B cell (primary cell): ENCODE measurements at regions not wholly inside any gene's neighbourhood (a gene's known extent, or its start where the extent isn't known, plus 50 kb on each side); places are given as distances from the start of the nearest gene placed in this dataset.

Experiments used
- ATAC-seq: fragments of 200-7000 bp; cut with Tn5 transposase; one replicate; pipeline ENCODE4 v1.10.0; 2021; ENCODE audit warnings: low read depth, mild to moderate bottlenecking, moderate number of reproducible peaks, moderate library complexity
- CTCF ChIA-PET: fragments of 350-600 bp; sonication (Branson Sonifier 250); formaldehyde crosslinking; loops from one replicate; lab custom pipeline; 2021; ENCODE audit warnings: antibody characterized with exemption, inconsistent platforms; lab: Charles Lee
- POLR2A ChIA-PET: fragments of 350-600 bp; sonication (Branson Sonifier 250); formaldehyde crosslinking; loops from one replicate; lab custom pipeline; 2021; ENCODE audit warnings: antibody characterized with exemption; lab: Charles Lee
- DNase-seq: peaks from one replicate; pipeline ENCODE4 v3.0.0; 2013
- H2AFZ ChIP-seq: 2 replicates; pipeline ENCODE4 v1.6.1; 2012; ENCODE audit warnings: mild to moderate bottlenecking, low read depth, low read length; ENCODE audit not compliant: insufficient read depth, poor library complexity, severe bottlenecking
- H3K27ac ChIP-seq, 2 donors: 1 replicate in 1 of 2; 2 replicates in 1 of 2; pipeline ENCODE4 v1.5.1; 2012 to 2013; ENCODE audit warnings: low read length in 2 of 2, mild to moderate bottlenecking in 2 of 2, moderate library complexity in 1 of 2
- H3K27me3 ChIP-seq, 4 experiments: fragments of 200-600 bp in 1 of 4; sonication (generic) in 1 of 4; replicated peaks in 1 of 4; 1 replicate in 2 of 4; 2 replicates in 2 of 4; pipeline versions ENCODE4 v1.6.1 to v1.7.0; 2013 to 2016; ENCODE audit warnings: low read length in 3 of 4, mild to moderate bottlenecking in 2 of 4, mixed read lengths in 1 of 4, moderate library complexity in 1 of 4; ENCODE audit not compliant: insufficient read depth in 4 of 4, control insufficient read depth in 3 of 4; ENCODE audit errors: control extremely low read depth in 1 of 4
- H3K36me3 ChIP-seq, 2 experiments: replicated peaks in 1 of 2; 1 replicate in 1 of 2; 2 replicates in 1 of 2; pipeline versions ENCODE4 v1.6.1 to v1.7.1; 2013; ENCODE audit warnings: low read length in 1 of 2; ENCODE audit not compliant: insufficient read depth in 2 of 2, control insufficient read depth in 1 of 2; ENCODE audit errors: control extremely low read depth in 1 of 2, extremely low read depth in 1 of 2
- H3K4me1 ChIP-seq, 2 donors: fragments of 200-600 bp in 1 of 2; sonication (generic) in 1 of 2; 1 replicate in 1 of 2; 2 replicates in 1 of 2; pipeline versions ENCODE4 v1.5.1 to v1.6.1; 2013 to 2017; ENCODE audit warnings: low read length in 2 of 2; ENCODE audit not compliant: control insufficient read depth in 2 of 2, insufficient read depth in 2 of 2
- H3K4me2 ChIP-seq: replicated peaks from 2 replicates; pipeline ENCODE3; 2012; ENCODE audit warnings: mild to moderate bottlenecking, low read depth, low read length; ENCODE audit not compliant: poor library complexity, severe bottlenecking
- H3K4me3 ChIP-seq, 5 experiments: fragments of 200-600 bp in 1 of 5; sonication (generic) in 1 of 5; 1 replicate in 3 of 5; 2 replicates in 2 of 5; pipeline versions ENCODE4 v1.5.1 to v1.7.0; 2011 to 2016; ENCODE audit warnings: low read length in 4 of 5, mild to moderate bottlenecking in 4 of 5, low read depth in 2 of 5, control low read depth in 1 of 5, moderate library complexity in 1 of 5; ENCODE audit not compliant: insufficient read depth in 1 of 5; ENCODE audit errors: control extremely low read depth in 1 of 5, extremely low read depth in 1 of 5
- H3K79me2 ChIP-seq: fragments of 200-600 bp; sonication (generic); one replicate; pipeline ENCODE4 v1.6.0; 2016; ENCODE audit warnings: low read length; ENCODE audit not compliant: control insufficient read depth, insufficient read depth
- H3K9ac ChIP-seq: fragments of 200-600 bp; sonication (generic); 2 replicates; pipeline ENCODE4 v1.6.1; 2017; ENCODE audit warnings: mild to moderate bottlenecking, low read length, moderate library complexity
- H3K9me3 ChIP-seq, 3 donors: one replicate each; pipeline versions ENCODE4 v1.6.1 to v1.7.1; 2013; ENCODE audit warnings: low read length in 2 of 3; ENCODE audit not compliant: control insufficient read depth in 2 of 3, insufficient read depth in 1 of 3; ENCODE audit errors: control extremely low read depth in 1 of 3
- H4K20me1 ChIP-seq: 2 replicates; pipeline ENCODE4 v1.6.0; 2012; ENCODE audit warnings: mild to moderate bottlenecking, low read length; ENCODE audit not compliant: insufficient read depth, control insufficient read depth, poor library complexity, severe bottlenecking
- H3K27ac Mint-ChIP-seq: one replicate; pipeline ENCODE4 v1.8.0; 2021; ENCODE audit warnings: mixed read lengths
- H3K27me3 Mint-ChIP-seq: one replicate; pipeline ENCODE4 v1.8.0; 2021; ENCODE audit warnings: mixed read lengths
- H3K4me1 Mint-ChIP-seq: one replicate; pipeline ENCODE4 v1.8.0; 2021; ENCODE audit warnings: mixed read lengths
- H3K4me3 Mint-ChIP-seq: one replicate; pipeline ENCODE4 v1.8.0; 2021; ENCODE audit warnings: mixed read lengths
- H3K9me3 Mint-ChIP-seq: one replicate; pipeline ENCODE4 v1.8.0; 2022; ENCODE audit warnings: mixed read lengths; ENCODE audit not compliant: insufficient read depth
- EZH2 ChIP-seq: IDR thresholded peaks from 2 replicates; pipeline ENCODE4 v1.6.1; 2012; ENCODE audit warnings: borderline replicate concordance, low read depth, mild to moderate bottlenecking, moderate library complexity, low read length; ENCODE audit not compliant: insufficient read depth, poor library complexity, severe bottlenecking
- WGBS: methylation state at CpG from one replicate; pipeline ENCODE4 v1.1.5; 2013; ENCODE audit warnings: missing lambda C conversion rate; ENCODE audit not compliant: insufficient coverage; 5-methylcytosine and 5-hydroxymethylcytosine counted together
- intact Hi-C: fragments of 100-400 bp; cut with micrococcal nuclease; formaldehyde crosslinking; loops from one replicate; pipeline ENCODE4 v1.10.0; 2022
- TF ChIP-seq, protein P1 (sequence below): fragments of 200-600 bp; IDR thresholded peaks from one replicate; pipeline ENCODE4 v1.8.0; 2022; ENCODE audit warnings: antibody characterized with exemption, mild to moderate bottlenecking

DNA sequence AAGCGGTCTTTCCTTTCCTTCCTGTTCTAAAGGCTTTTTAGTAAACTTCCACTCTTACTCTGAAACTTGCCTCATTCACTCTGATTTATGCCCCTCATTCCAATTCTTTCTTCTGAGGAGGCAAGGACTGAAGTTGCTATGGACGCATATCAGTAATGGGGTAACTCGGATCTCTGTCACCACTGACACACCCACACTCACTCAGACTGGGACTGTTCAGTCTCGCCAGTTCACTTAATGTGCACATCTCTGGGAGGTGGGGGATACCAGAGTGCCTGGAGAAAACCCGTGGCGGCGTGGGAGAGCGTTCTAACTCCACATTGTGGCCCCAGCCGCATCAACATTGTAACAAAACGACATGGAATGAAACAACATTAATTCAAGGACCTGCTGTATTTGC is 1139.3 kb upstream of the CELF2 start:
- H3K36me3 ChIP-seq, result no peaks in the 10 kb centered on the region
- 100% methylated on average over 6 of the region's 10 CpGs for WGBS
- Mint-ChIP-seq H3K9me3 (peaks cover 6% of the 10 kb centered on the region), H3K27ac (no peak overlapping the region), H3K4me1 (no peaks in the 10 kb centered on the region), H3K4me3 (no peak overlapping the region), H3K27me3 (no peaks in the 10 kb centered on the region)
- H2AFZ ChIP-seq, result no peak overlapping the region
- no peaks in the 10 kb centered on the region for H3K79me2 ChIP-seq
- H3K9ac ChIP-seq, result no peak overlapping the region
- H3K4me3 ChIP-seq, result no peak overlapping the region
- H4K20me1 ChIP-seq, result no peaks in the 10 kb centered on the region
- H3K27me3 ChIP-seq, result no peaks in the 10 kb centered on the region
- CTCF ChIA-PET, result no interaction called here
- H3K9me3 ChIP-seq, result peaks cover 1 to 6% (median 3%) of the 10 kb centered on the region in 3 donors
- H3K4me2 ChIP-seq, result no peak overlapping the region
- no peaks in the 10 kb centered on the region for H3K4me1 ChIP-seq
- no peak for TF ChIP-seq EZH2
- TF ChIP-seq, protein P1, sequence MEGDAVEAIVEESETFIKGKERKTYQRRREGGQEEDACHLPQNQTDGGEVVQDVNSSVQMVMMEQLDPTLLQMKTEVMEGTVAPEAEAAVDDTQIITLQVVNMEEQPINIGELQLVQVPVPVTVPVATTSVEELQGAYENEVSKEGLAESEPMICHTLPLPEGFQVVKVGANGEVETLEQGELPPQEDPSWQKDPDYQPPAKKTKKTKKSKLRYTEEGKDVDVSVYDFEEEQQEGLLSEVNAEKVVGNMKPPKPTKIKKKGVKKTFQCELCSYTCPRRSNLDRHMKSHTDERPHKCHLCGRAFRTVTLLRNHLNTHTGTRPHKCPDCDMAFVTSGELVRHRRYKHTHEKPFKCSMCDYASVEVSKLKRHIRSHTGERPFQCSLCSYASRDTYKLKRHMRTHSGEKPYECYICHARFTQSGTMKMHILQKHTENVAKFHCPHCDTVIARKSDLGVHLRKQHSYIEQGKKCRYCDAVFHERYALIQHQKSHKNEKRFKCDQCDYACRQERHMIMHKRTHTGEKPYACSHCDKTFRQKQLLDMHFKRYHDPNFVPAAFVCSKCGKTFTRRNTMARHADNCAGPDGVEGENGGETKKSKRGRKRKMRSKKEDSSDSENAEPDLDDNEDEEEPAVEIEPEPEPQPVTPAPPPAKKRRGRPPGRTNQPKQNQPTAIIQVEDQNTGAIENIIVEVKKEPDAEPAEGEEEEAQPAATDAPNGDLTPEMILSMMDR, result no peak
- DNase-seq (no peak), ATAC-seq (no peak)
- intact Hi-C loops, result no loop called here
- POLR2A ChIA-PET, result no interaction called here
- H3K27ac ChIP-seq, result no peak overlapping the region

DNA sequence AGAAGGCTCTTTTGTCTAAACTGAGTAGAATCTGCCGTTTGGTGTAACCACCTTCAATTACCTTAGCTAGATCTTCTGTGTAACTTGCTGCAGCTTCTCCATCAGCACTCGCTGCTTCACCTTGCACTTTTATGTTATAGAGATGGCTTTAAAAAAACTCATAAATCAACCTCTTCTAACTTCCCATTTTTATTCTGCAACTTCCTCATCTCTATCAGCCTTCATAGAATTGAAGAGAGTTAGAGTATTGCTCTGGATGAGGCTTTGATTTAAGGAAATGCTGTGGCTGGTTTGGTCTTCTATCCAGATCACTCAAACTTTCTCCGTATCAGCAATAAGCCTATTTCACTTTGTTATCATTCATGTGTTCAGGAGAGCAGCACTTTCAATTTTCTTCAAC is 1131.9 kb upstream of the CELF2 start:
- no peak for DNase-seq
- no peak overlapping the region for H3K4me3 ChIP-seq
- H3K36me3 ChIP-seq, result no peaks in the 10 kb centered on the region
- CTCF ChIA-PET, result no interaction called here
- WGBS, result 0% methylated on average over 1 of the region's 3 CpGs
- Mint-ChIP-seq H3K4me3 (no peak overlapping the region), H3K27ac (no peak overlapping the region), H3K9me3 (peaks cover 8% of the 10 kb centered on the region), H3K4me1 (no peaks in the 10 kb centered on the region), H3K27me3 (no peaks in the 10 kb centered on the region)
- no peaks in the 10 kb centered on the region for H3K4me1 ChIP-seq
- no peak overlapping the region for H3K27ac ChIP-seq
- no peaks in the 10 kb centered on the region for H3K27me3 ChIP-seq
- TF ChIP-seq, protein P1, result no peak
- TF ChIP-seq EZH2, result no peak
- no peak overlapping the region for H2AFZ ChIP-seq
- no peak overlapping the region for H3K9ac ChIP-seq
- no peak overlapping the region for H3K4me2 ChIP-seq
- peaks cover 0 to 6% (median 0%) of the 10 kb centered on the region in 3 donors for H3K9me3 ChIP-seq
- no peaks in the 10 kb centered on the region for H3K79me2 ChIP-seq
- no peak for ATAC-seq
- POLR2A ChIA-PET, result no interaction called here
- no peaks in the 10 kb centered on the region for H4K20me1 ChIP-seq
- intact Hi-C loops, result no loop called here
